NCI-H2196 (cell line): ENCODE measurements at regions not wholly inside any gene's neighbourhood (a gene's known extent, or its start where the extent isn't known, plus 50 kb on each side); places are given as distances from the start of the nearest gene placed in this dataset.
"Not testable (repeated sequence)": the region's sequence is repeated elsewhere in the genome, so short reads cannot be mapped to it uniquely, and the experiment has no call there.

Source experiments
- DNase-seq: peaks from one replicate; lab custom pipeline; 2025; ENCODE audit not compliant: unreplicated experiment; lab: John Stamatoyannopoulos, UW

GRCh38 chr1:199931666-199932377 lies 95.7 kb upstream of the NR5A2 start:
- DNase-seq, result peak; percentile 14

GRCh38 chr1:199932462-199932861 lies 95.0 kb upstream of the NR5A2 start:
- DNase-seq, result no peak

GRCh38 chr1:199936441-199936840 lies 91.1 kb upstream of the NR5A2 start:
- no peak for DNase-seq

- DNase-seq, result no peak
These were observed 90.3 kb upstream of the NR5A2 start for GRCh38 chr1:199937161-199937560.

GRCh38 chr1:199937661-199938060 lies 89.8 kb upstream of the NR5A2 start:
- DNase-seq, result no peak

- DNase-seq, result no peak
These were observed 82.5 kb upstream of the NR5A2 start for GRCh38 chr1:199944986-199945385.

- no peak for DNase-seq
These were observed 81.9 kb upstream of the NR5A2 start for GRCh38 chr1:199945591-199945990.

GRCh38 chr1:199946305-199947155 lies 81.0 kb upstream of the NR5A2 start:
- DNase-seq, result no peak

- DNase-seq, result no peak
These were observed 78.8 kb upstream of the NR5A2 start for GRCh38 chr1:199948587-199949280.

- DNase-seq, result not testable (repeated sequence)
These were observed 76.5 kb upstream of the NR5A2 start for GRCh38 chr1:199951005-199951404.

- no peak for DNase-seq
These were observed 73.9 kb upstream of the NR5A2 start for GRCh38 chr1:199953651-199954050.

- DNase-seq, result no peak
These were observed 72.8 kb upstream of the NR5A2 start for GRCh38 chr1:199954699-199955098.

GRCh38 chr1:199955235-199955634 lies 72.3 kb upstream of the NR5A2 start:
- DNase-seq, result no peak

- no peak for DNase-seq
These were observed 71.5 kb upstream of the NR5A2 start for GRCh38 chr1:199956005-199956404.

- DNase-seq, result no peak
These were observed 68.3 kb upstream of the NR5A2 start for GRCh38 chr1:199959033-199959774.

- no peak for DNase-seq
These were observed 67.8 kb upstream of the NR5A2 start for GRCh38 chr1:199959775-199960110.

- DNase-seq, result no peak
These were observed 57.4 kb upstream of the NR5A2 start for GRCh38 chr1:199970125-199970524.

GRCh38 chr1:199976496-199977144 lies 50.9 kb upstream of the NR5A2 start:
- DNase-seq, result no peak
